Peyer's patch (tissue), 4 donors: ENCODE measurements at regions not wholly inside any gene's neighbourhood (a gene's known extent, or its start where the extent isn't known, plus 50 kb on each side); places are given as distances from the start of the nearest gene placed in this dataset.

Experiments
- CTCF ChIP-seq, 6 experiments: fragments of 450-650 bp in 4 of 6; fragments of 200-600 bp in 2 of 6; sonication (generic) in 1 of 6; IDR thresholded peaks; one replicate each; pipeline ENCODE4 v1.5.1; 2017 to 2019; ENCODE audit warnings: antibody characterized with exemption in 6 of 6, mild to moderate bottlenecking in 3 of 6, moderate library complexity in 1 of 6
- POLR2A ChIP-seq, 2 donors: fragments of 450-650 bp; IDR thresholded peaks; one replicate each; pipeline ENCODE4 v1.5.1; 2017; ENCODE audit warnings: antibody characterized with exemption in 2 of 2, mild to moderate bottlenecking in 2 of 2, moderate library complexity in 2 of 2

GRCh38 chr4:111274060-111274459, 651.2 kb upstream of the PITX2 start:
- no peak for TF ChIP-seq CTCF (IDR thresholded peaks at IDR 0.05)
- TF ChIP-seq POLR2A (IDR thresholded peaks at IDR 0.05) = no peak
